Naive B cell (primary cell): ENCODE measurements at regions not wholly inside any gene's neighbourhood (a gene's known extent, or its start where the extent isn't known, plus 50 kb on each side); places are given as distances from the start of the nearest gene placed in this dataset.

Experiments used
- ATAC-seq, 2 donors: fragments of 150-1000 bp; cut with Tn5 transposase; 2 replicates each; pipeline ENCODE4 v1.10.0; 2021; ENCODE audit warnings: low read depth in 2 of 2, mild to moderate bottlenecking in 2 of 2, moderate library complexity in 2 of 2
- DNase-seq: peaks from one replicate; pipeline ENCODE4 v3.0.0; 2022
- H3K27ac Mint-ChIP-seq, 6 donors: one replicate each; pipeline ENCODE4 v1.8.0; 2020 to 2022; ENCODE audit warnings: mild to moderate bottlenecking in 6 of 6, mixed read lengths in 6 of 6, moderate library complexity in 5 of 6, inconsistent platforms in 2 of 6
- H3K27me3 Mint-ChIP-seq, 3 donors: one replicate each; pipeline ENCODE4 v1.8.0; 2021 to 2022; ENCODE audit warnings: mixed read lengths in 3 of 3, mild to moderate bottlenecking in 1 of 3
- H3K36me3 Mint-ChIP-seq, 2 donors: one replicate each; pipeline ENCODE4 v1.8.0; 2020 to 2022; ENCODE audit warnings: mixed read lengths in 2 of 2, inconsistent platforms in 1 of 2, mild to moderate bottlenecking in 1 of 2
- H3K4me1 Mint-ChIP-seq, 3 donors: one replicate each; pipeline ENCODE4 v1.8.0; 2020 to 2022; ENCODE audit warnings: mixed read lengths in 3 of 3, inconsistent platforms in 1 of 3, mild to moderate bottlenecking in 1 of 3, moderate library complexity in 1 of 3
- H3K4me3 Mint-ChIP-seq, 8 donors: one replicate each; pipeline ENCODE4 v1.8.0; 2020 to 2022; ENCODE audit warnings: mild to moderate bottlenecking in 8 of 8, mixed read lengths in 8 of 8, moderate library complexity in 8 of 8, inconsistent platforms in 2 of 8
- H3K9me3 Mint-ChIP-seq, 7 donors: one replicate each; pipeline ENCODE4 v1.8.0; 2020 to 2022; ENCODE audit warnings: mixed read lengths in 7 of 7, mild to moderate bottlenecking in 5 of 7, inconsistent platforms in 2 of 7, moderate library complexity in 1 of 7

- Mint-ChIP-seq H3K27me3 (peaks cover 17 to 61% (median 33%) of the 10 kb centered on the region in 3 donors), H3K4me3 (no peak overlapping the region), H3K27ac (no peak overlapping the region), H3K9me3 (peaks cover 10 to 33% (median 20%) of the 10 kb centered on the region in 7 donors), H3K36me3 (peaks cover 5 to 12% of the 10 kb centered on the region in 2 donors), H3K4me1 (no peaks in the 10 kb centered on the region)
- DNase-seq (no peak), ATAC-seq (no peak)
These were observed 169.9 kb downstream of the DICER1 start for GRCh38 chr14:94987409-94987808.

GRCh38 chr14:94979891-94980290 lies 177.4 kb downstream of the DICER1 start:
- H3K27ac Mint-ChIP-seq = no peak overlapping the region
- no peak overlapping the region for H3K4me3 Mint-ChIP-seq
- no peaks in the 10 kb centered on the region for H3K36me3 Mint-ChIP-seq
- peaks cover 0 to 6% (median 2%) of the 10 kb centered on the region in 7 donors for H3K9me3 Mint-ChIP-seq
- DNase-seq (no peak), ATAC-seq (no peak)
- peaks cover 33 to 50% (median 35%) of the 10 kb centered on the region in 3 donors for H3K27me3 Mint-ChIP-seq
- H3K4me1 Mint-ChIP-seq = no peaks in the 10 kb centered on the region

GRCh38 chr14:94977016-94977415 lies 180.3 kb downstream of the DICER1 start:
- Mint-ChIP-seq H3K36me3 (no peaks in the 10 kb centered on the region), H3K27ac (no peak overlapping the region), H3K9me3 (peaks cover 0 to 3% (median 0%) of the 10 kb centered on the region in 7 donors), H3K27me3 (peaks cover 27 to 43% (median 30%) of the 10 kb centered on the region in 3 donors), H3K4me3 (no peak overlapping the region), H3K4me1 (no peaks in the 10 kb centered on the region)
- no peak for ATAC-seq
- no peak for DNase-seq

- DNase-seq (no peak), ATAC-seq (no peak)
- H3K4me3 Mint-ChIP-seq = no peak overlapping the region
- peaks cover 35 to 46% (median 45%) of the 10 kb centered on the region in 3 donors for H3K27me3 Mint-ChIP-seq
- peaks cover 0 to 11% (median 2%) of the 10 kb centered on the region in 7 donors for H3K9me3 Mint-ChIP-seq
- H3K4me1 Mint-ChIP-seq = no peaks in the 10 kb centered on the region
- no peaks in the 10 kb centered on the region for H3K36me3 Mint-ChIP-seq
- no peak overlapping the region for H3K27ac Mint-ChIP-seq
These were observed 182.0 kb downstream of the DICER1 start for GRCh38 chr14:94975366-94975765.

- Mint-ChIP-seq H3K27ac (no peak overlapping the region), H3K27me3 (peaks cover 31 to 44% (median 43%) of the 10 kb centered on the region in 3 donors), H3K36me3 (no peaks in the 10 kb centered on the region), H3K4me1 (no peaks in the 10 kb centered on the region), H3K9me3 (peaks cover 0 to 11% (median 2%) of the 10 kb centered on the region in 7 donors), H3K4me3 (no peak overlapping the region)
- ATAC-seq (no peak), DNase-seq (no peak)
These were observed 182.4 kb downstream of the DICER1 start for GRCh38 chr14:94974893-94975292.

GRCh38 chr14:94974422-94974821 lies 182.9 kb downstream of the DICER1 start:
- Mint-ChIP-seq H3K27ac (no peak overlapping the region), H3K4me1 (no peaks in the 10 kb centered on the region), H3K27me3 (peaks cover 30 to 41% (median 40%) of the 10 kb centered on the region in 3 donors), H3K9me3 (peaks cover 0 to 11% (median 2%) of the 10 kb centered on the region in 7 donors), H3K4me3 (no peak overlapping the region), H3K36me3 (no peaks in the 10 kb centered on the region)
- DNase-seq (no peak), ATAC-seq (no peak)

GRCh38 chr14:94971750-94972149 lies 185.6 kb downstream of the DICER1 start:
- Mint-ChIP-seq H3K4me3 (no peak overlapping the region), H3K27ac (peak overlapping the region in 1 of 6 donors; percentile 77), H3K9me3 (peaks cover 0 to 11% (median 2%) of the 10 kb centered on the region in 7 donors), H3K36me3 (no peaks in the 10 kb centered on the region), H3K4me1 (no peaks in the 10 kb centered on the region), H3K27me3 (peaks cover 26 to 44% (median 30%) of the 10 kb centered on the region in 3 donors)
- no peak for ATAC-seq
- DNase-seq = no peak

GRCh38 chr14:94970941-94971730 lies 186.2 kb downstream of the DICER1 start:
- H3K27me3 Mint-ChIP-seq = peaks cover 26 to 48% (median 33%) of the 10 kb centered on the region in 3 donors
- no peaks in the 10 kb centered on the region for H3K4me1 Mint-ChIP-seq
- H3K27ac Mint-ChIP-seq = no peak overlapping the region
- H3K4me3 Mint-ChIP-seq = no peak overlapping the region
- DNase-seq (no peak), ATAC-seq (no peak)
- H3K9me3 Mint-ChIP-seq = peaks cover 0 to 11% (median 2%) of the 10 kb centered on the region in 7 donors
- no peaks in the 10 kb centered on the region for H3K36me3 Mint-ChIP-seq

- no peaks in the 10 kb centered on the region for H3K4me1 Mint-ChIP-seq
- peaks cover 0 to 11% (median 2%) of the 10 kb centered on the region in 7 donors for H3K9me3 Mint-ChIP-seq
- no peak overlapping the region for H3K4me3 Mint-ChIP-seq
- no peaks in the 10 kb centered on the region for H3K36me3 Mint-ChIP-seq
- ATAC-seq (no peak), DNase-seq (no peak)
- no peak overlapping the region for H3K27ac Mint-ChIP-seq
- peaks cover 21 to 45% (median 28%) of the 10 kb centered on the region in 3 donors for H3K27me3 Mint-ChIP-seq
These were observed 187.6 kb downstream of the DICER1 start for GRCh38 chr14:94969766-94970165.

GRCh38 chr14:94966868-94967267 lies 190.5 kb downstream of the DICER1 start:
- no peak for DNase-seq
- no peak overlapping the region for H3K4me3 Mint-ChIP-seq
- H3K36me3 Mint-ChIP-seq = no peaks in the 10 kb centered on the region

GRCh38 chr14:94966344-94966743 lies 191.0 kb downstream of the DICER1 start:
- DNase-seq = no peak
- H3K9me3 Mint-ChIP-seq = peaks cover 0 to 9% (median 2%) of the 10 kb centered on the region in 7 donors
- no peak overlapping the region for H3K4me3 Mint-ChIP-seq
- no peak for ATAC-seq
- no peak overlapping the region for H3K27ac Mint-ChIP-seq
- no peaks in the 10 kb centered on the region for H3K4me1 Mint-ChIP-seq
- peaks cover 18 to 43% (median 23%) of the 10 kb centered on the region in 3 donors for H3K27me3 Mint-ChIP-seq
- H3K36me3 Mint-ChIP-seq = no peaks in the 10 kb centered on the region

More at GRCh38 chr14:94966868-94967267, 190.5 kb downstream of the DICER1 start:
- H3K27me3 Mint-ChIP-seq = peaks cover 18 to 43% (median 29%) of the 10 kb centered on the region in 3 donors
- ATAC-seq = no peak
- peaks cover 0 to 11% (median 2%) of the 10 kb centered on the region in 7 donors for H3K9me3 Mint-ChIP-seq
- no peaks in the 10 kb centered on the region for H3K4me1 Mint-ChIP-seq
- peak overlapping the region in 1 of 6 donors; percentile 39 for H3K27ac Mint-ChIP-seq

- peaks cover 0 to 3% (median 0%) of the 10 kb centered on the region in 7 donors for H3K9me3 Mint-ChIP-seq
- no peak for ATAC-seq
- no peaks in the 10 kb centered on the region for H3K4me1 Mint-ChIP-seq
- no peaks in the 10 kb centered on the region for H3K36me3 Mint-ChIP-seq
- H3K27ac Mint-ChIP-seq = no peak overlapping the region
- no peak overlapping the region for H3K4me3 Mint-ChIP-seq
- peaks cover 15 to 41% (median 22%) of the 10 kb centered on the region in 3 donors for H3K27me3 Mint-ChIP-seq
- DNase-seq = no peak
These were observed 191.6 kb downstream of the DICER1 start for GRCh38 chr14:94965551-94966313.

GRCh38 chr14:94964931-94965330 lies 192.4 kb downstream of the DICER1 start:
- ATAC-seq = no peak
- Mint-ChIP-seq H3K27ac (no peak overlapping the region), H3K36me3 (no peaks in the 10 kb centered on the region), H3K4me1 (no peaks in the 10 kb centered on the region), H3K4me3 (no peak overlapping the region), H3K27me3 (peaks cover 15 to 35% (median 23%) of the 10 kb centered on the region in 3 donors), H3K9me3 (no peaks in the 10 kb centered on the region)
- no peak for DNase-seq
